WTC11 (cell line): ENCODE measurements at regions not wholly inside any gene's neighbourhood (a gene's known extent, or its start where the extent isn't known, plus 50 kb on each side); places are given as distances from the start of the nearest gene placed in this dataset.

Experiments used
- ATAC-seq: fragments of 200-7000 bp; cut with Tn5 transposase; 2 replicates; pipeline ENCODE4 v1.10.0; 2021; ENCODE audit warnings: mild to moderate bottlenecking, moderate library complexity
- CTCF ChIA-PET: fragments of 300-600 bp; sonication (Branson Sonifier 250); formaldehyde crosslinking; loops from one replicate; lab custom pipeline; 2021; ENCODE audit warnings: antibody characterized with exemption; lab: Charles Lee
- POLR2A ChIA-PET: fragments of 350-600 bp; sonication (Branson Sonifier 250); formaldehyde crosslinking; loops from one replicate; lab custom pipeline; 2021; ENCODE audit warnings: antibody characterized with exemption; lab: Charles Lee
- DNase-seq: peaks from one replicate; pipeline ENCODE4 v3.0.0; 2021; ENCODE audit warnings: low spot score
- H3K27ac Mint-ChIP-seq: 2 replicates; pipeline ENCODE4 v1.8.0; 2021; ENCODE audit warnings: mixed read lengths
- H3K27me3 Mint-ChIP-seq: 2 replicates; pipeline ENCODE4 v1.8.0; 2021; ENCODE audit warnings: low read depth, mild to moderate bottlenecking, moderate library complexity, mixed read lengths
- H3K36me3 Mint-ChIP-seq: 2 replicates; pipeline ENCODE4 v1.8.0; 2021; ENCODE audit warnings: mixed read lengths
- H3K4me1 Mint-ChIP-seq: 2 replicates; pipeline ENCODE4 v1.8.0; 2022; ENCODE audit warnings: mixed read lengths
- H3K4me3 Mint-ChIP-seq: 2 replicates; pipeline ENCODE4 v1.8.0; 2021; ENCODE audit warnings: mild to moderate bottlenecking, moderate library complexity, mixed read lengths
- H3K9me3 Mint-ChIP-seq: 2 replicates; pipeline ENCODE4 v1.8.0; 2021; ENCODE audit warnings: mixed read lengths
- CREM ChIP-seq: sonication (generic); formaldehyde crosslinking; IDR thresholded peaks from 2 replicates; pipeline ENCODE4 v1.8.1; 2022; ENCODE audit warnings: mild to moderate bottlenecking, missing genetic modification reagents, moderate library complexity
- MYBL2 ChIP-seq: sonication (generic); formaldehyde crosslinking; IDR thresholded peaks from 2 replicates; pipeline ENCODE4 v1.8.1; 2023; ENCODE audit warnings: mild to moderate bottlenecking, moderate library complexity, missing genetic modification reagents
- NFATC4 ChIP-seq: fragments of 250-450 bp; sonication (Bioruptor Pico); IDR thresholded peaks from 2 replicates; pipeline ENCODE4 v1.9.0; 2021; ENCODE audit warnings: mild to moderate bottlenecking
- OVOL2 ChIP-seq: fragments of 250-450 bp; sonication (Bioruptor Pico); IDR thresholded peaks from 2 replicates; pipeline ENCODE4 v1.9.0; 2021; ENCODE audit warnings: mild to moderate bottlenecking, borderline replicate concordance
- USF1 ChIP-seq: sonication (generic); formaldehyde crosslinking; IDR thresholded peaks from 2 replicates; pipeline ENCODE4 v1.8.0; 2022; ENCODE audit warnings: mild to moderate bottlenecking, missing genetic modification reagents
- ZBTB43 ChIP-seq: sonication (generic); formaldehyde crosslinking; IDR thresholded peaks from 2 replicates; pipeline ENCODE4 v1.8.1; 2023; ENCODE audit warnings: mild to moderate bottlenecking, missing genetic modification reagents
- ZNF263 ChIP-seq: sonication (generic); formaldehyde crosslinking; IDR thresholded peaks from 2 replicates; pipeline ENCODE4 v1.8.1; 2022; ENCODE audit warnings: low read depth, mild to moderate bottlenecking, moderate library complexity, missing genetic modification reagents
- ZNF317 ChIP-seq: sonication (generic); formaldehyde crosslinking; IDR thresholded peaks from 2 replicates; pipeline ENCODE4 v1.8.1; 2023; ENCODE audit warnings: low read depth, mild to moderate bottlenecking, moderate library complexity, missing genetic modification reagents, borderline replicate concordance
- TF ChIP-seq, protein P1 (sequence below): sonication (generic); formaldehyde crosslinking; IDR thresholded peaks from 2 replicates; pipeline ENCODE4 v1.8.1; 2023; ENCODE audit warnings: mild to moderate bottlenecking, missing genetic modification reagents, borderline replicate concordance
- TF ChIP-seq, protein P2 (sequence below): fragments of 250-450 bp; sonication (Bioruptor Pico); IDR thresholded peaks from 2 replicates; pipeline ENCODE4 v1.9.0; 2021; ENCODE audit warnings: mild to moderate bottlenecking, borderline replicate concordance
- TF ChIP-seq, protein P3 (sequence below): sonication (generic); formaldehyde crosslinking; IDR thresholded peaks from 2 replicates; pipeline ENCODE4 v1.8.0; 2023; ENCODE audit warnings: missing genetic modification reagents, mild to moderate bottlenecking, borderline replicate concordance

GRCh38 chr18:8999872-9000271 lies 102.6 kb upstream of the NDUFV2 start (continued):
- TF ChIP-seq, protein P1, sequence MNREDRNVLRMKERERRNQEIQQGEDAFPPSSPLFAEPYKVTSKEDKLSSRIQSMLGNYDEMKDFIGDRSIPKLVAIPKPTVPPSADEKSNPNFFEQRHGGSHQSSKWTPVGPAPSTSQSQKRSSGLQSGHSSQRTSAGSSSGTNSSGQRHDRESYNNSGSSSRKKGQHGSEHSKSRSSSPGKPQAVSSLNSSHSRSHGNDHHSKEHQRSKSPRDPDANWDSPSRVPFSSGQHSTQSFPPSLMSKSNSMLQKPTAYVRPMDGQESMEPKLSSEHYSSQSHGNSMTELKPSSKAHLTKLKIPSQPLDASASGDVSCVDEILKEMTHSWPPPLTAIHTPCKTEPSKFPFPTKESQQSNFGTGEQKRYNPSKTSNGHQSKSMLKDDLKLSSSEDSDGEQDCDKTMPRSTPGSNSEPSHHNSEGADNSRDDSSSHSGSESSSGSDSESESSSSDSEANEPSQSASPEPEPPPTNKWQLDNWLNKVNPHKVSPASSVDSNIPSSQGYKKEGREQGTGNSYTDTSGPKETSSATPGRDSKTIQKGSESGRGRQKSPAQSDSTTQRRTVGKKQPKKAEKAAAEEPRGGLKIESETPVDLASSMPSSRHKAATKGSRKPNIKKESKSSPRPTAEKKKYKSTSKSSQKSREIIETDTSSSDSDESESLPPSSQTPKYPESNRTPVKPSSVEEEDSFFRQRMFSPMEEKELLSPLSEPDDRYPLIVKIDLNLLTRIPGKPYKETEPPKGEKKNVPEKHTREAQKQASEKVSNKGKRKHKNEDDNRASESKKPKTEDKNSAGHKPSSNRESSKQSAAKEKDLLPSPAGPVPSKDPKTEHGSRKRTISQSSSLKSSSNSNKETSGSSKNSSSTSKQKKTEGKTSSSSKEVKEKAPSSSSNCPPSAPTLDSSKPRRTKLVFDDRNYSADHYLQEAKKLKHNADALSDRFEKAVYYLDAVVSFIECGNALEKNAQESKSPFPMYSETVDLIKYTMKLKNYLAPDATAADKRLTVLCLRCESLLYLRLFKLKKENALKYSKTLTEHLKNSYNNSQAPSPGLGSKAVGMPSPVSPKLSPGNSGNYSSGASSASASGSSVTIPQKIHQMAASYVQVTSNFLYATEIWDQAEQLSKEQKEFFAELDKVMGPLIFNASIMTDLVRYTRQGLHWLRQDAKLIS = no peak
- TF ChIP-seq, protein P2, sequence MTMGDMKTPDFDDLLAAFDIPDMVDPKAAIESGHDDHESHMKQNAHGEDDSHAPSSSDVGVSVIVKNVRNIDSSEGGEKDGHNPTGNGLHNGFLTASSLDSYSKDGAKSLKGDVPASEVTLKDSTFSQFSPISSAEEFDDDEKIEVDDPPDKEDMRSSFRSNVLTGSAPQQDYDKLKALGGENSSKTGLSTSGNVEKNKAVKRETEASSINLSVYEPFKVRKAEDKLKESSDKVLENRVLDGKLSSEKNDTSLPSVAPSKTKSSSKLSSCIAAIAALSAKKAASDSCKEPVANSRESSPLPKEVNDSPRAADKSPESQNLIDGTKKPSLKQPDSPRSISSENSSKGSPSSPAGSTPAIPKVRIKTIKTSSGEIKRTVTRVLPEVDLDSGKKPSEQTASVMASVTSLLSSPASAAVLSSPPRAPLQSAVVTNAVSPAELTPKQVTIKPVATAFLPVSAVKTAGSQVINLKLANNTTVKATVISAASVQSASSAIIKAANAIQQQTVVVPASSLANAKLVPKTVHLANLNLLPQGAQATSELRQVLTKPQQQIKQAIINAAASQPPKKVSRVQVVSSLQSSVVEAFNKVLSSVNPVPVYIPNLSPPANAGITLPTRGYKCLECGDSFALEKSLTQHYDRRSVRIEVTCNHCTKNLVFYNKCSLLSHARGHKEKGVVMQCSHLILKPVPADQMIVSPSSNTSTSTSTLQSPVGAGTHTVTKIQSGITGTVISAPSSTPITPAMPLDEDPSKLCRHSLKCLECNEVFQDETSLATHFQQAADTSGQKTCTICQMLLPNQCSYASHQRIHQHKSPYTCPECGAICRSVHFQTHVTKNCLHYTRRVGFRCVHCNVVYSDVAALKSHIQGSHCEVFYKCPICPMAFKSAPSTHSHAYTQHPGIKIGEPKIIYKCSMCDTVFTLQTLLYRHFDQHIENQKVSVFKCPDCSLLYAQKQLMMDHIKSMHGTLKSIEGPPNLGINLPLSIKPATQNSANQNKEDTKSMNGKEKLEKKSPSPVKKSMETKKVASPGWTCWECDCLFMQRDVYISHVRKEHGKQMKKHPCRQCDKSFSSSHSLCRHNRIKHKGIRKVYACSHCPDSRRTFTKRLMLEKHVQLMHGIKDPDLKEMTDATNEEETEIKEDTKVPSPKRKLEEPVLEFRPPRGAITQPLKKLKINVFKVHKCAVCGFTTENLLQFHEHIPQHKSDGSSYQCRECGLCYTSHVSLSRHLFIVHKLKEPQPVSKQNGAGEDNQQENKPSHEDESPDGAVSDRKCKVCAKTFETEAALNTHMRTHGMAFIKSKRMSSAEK (CRISPR knock-in tag) = no peak
- TF ChIP-seq ZBTB43 (CRISPR knock-in tag) = no peak

- Mint-ChIP-seq H3K27me3 (no peaks in the 10 kb centered on the region), H3K4me1 (peaks cover 16% of the 10 kb centered on the region), H3K36me3 (peaks cover 2% of the 10 kb centered on the region; the same call in 1 of the 2 replicates), H3K27ac (no peak overlapping the region), H3K4me3 (no peak overlapping the region), H3K9me3 (peaks cover 31% of the 10 kb centered on the region)
- POLR2A ChIA-PET = no interaction called here
- TF ChIP-seq NFATC4 (CRISPR knock-in tag) = no peak
- TF ChIP-seq CREM (CRISPR knock-in tag) = no peak
- TF ChIP-seq ZNF263 = no peak
- no peak for DNase-seq
- CTCF ChIA-PET = no interaction called here
- ATAC-seq = no peak
These were observed 101.8 kb upstream of the NDUFV2 start for GRCh38 chr18:9000733-9001132.

GRCh38 chr18:9001209-9001608 lies 101.3 kb upstream of the NDUFV2 start:
- Mint-ChIP-seq H3K4me1 (peaks cover 16% of the 10 kb centered on the region), H3K36me3 (peaks cover 2% of the 10 kb centered on the region; the same call in 1 of the 2 replicates), H3K27ac (no peak overlapping the region), H3K9me3 (peaks cover 27% of the 10 kb centered on the region), H3K27me3 (no peaks in the 10 kb centered on the region), H3K4me3 (no peak overlapping the region)
- ATAC-seq = no peak
- CTCF ChIA-PET = no interaction called here
- POLR2A ChIA-PET = no interaction called here
- no peak for DNase-seq
- TF ChIP-seq ZNF317 (CRISPR knock-in tag) (no peak), OVOL2 (CRISPR knock-in tag) (no peak), NFATC4 (CRISPR knock-in tag) (no peak), MYBL2 (no peak), USF1 (CRISPR knock-in tag) (no peak)
- TF ChIP-seq, protein P3, sequence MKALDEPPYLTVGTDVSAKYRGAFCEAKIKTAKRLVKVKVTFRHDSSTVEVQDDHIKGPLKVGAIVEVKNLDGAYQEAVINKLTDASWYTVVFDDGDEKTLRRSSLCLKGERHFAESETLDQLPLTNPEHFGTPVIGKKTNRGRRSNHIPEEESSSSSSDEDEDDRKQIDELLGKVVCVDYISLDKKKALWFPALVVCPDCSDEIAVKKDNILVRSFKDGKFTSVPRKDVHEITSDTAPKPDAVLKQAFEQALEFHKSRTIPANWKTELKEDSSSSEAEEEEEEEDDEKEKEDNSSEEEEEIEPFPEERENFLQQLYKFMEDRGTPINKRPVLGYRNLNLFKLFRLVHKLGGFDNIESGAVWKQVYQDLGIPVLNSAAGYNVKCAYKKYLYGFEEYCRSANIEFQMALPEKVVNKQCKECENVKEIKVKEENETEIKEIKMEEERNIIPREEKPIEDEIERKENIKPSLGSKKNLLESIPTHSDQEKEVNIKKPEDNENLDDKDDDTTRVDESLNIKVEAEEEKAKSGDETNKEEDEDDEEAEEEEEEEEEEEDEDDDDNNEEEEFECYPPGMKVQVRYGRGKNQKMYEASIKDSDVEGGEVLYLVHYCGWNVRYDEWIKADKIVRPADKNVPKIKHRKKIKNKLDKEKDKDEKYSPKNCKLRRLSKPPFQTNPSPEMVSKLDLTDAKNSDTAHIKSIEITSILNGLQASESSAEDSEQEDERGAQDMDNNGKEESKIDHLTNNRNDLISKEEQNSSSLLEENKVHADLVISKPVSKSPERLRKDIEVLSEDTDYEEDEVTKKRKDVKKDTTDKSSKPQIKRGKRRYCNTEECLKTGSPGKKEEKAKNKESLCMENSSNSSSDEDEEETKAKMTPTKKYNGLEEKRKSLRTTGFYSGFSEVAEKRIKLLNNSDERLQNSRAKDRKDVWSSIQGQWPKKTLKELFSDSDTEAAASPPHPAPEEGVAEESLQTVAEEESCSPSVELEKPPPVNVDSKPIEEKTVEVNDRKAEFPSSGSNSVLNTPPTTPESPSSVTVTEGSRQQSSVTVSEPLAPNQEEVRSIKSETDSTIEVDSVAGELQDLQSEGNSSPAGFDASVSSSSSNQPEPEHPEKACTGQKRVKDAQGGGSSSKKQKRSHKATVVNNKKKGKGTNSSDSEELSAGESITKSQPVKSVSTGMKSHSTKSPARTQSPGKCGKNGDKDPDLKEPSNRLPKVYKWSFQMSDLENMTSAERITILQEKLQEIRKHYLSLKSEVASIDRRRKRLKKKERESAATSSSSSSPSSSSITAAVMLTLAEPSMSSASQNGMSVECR (CRISPR knock-in tag) = no peak
